Right ventricle myocardium superior (tissue), 1 donor: ENCODE measurements at regions not wholly inside any gene's neighbourhood (a gene's known extent, or its start where the extent isn't known, plus 50 kb on each side); places are given as distances from the start of the nearest gene placed in this dataset.

ENCODE experiments used
- ATAC-seq: fragments of 200-7000 bp; cut with Tn5 transposase; one replicate; pipeline ENCODE4 v1.9.1; 2020; ENCODE audit warnings: mild to moderate bottlenecking; ENCODE audit not compliant: poor library complexity
- DNase-seq: peaks from one replicate; pipeline ENCODE4 v3.0.0-alpha.2; 2020
- intact Hi-C: fragments of 100-400 bp; cut with DNase I; formaldehyde crosslinking; loops from one replicate; pipeline ENCODE4 v1.11.2; 2022
- donor health status: DM: no; HTN: yes; CAD: no; lungs with severe emphysema.

- no peak for DNase-seq
- intact Hi-C loops: loop anchor here (2.0 to 5.0 kb wide), 2 partner anchors 82 to 266 kb away; no protein-coding TSS in a partner anchor
- no peak for ATAC-seq
Observed at GRCh38 chr1:94329276-94329675, 88.9 kb upstream of the ABCD3 start.

- ATAC-seq: peak; percentile 51
- DNase-seq: peak; percentile 84
- intact Hi-C loops: loop anchor here (5.0 kb wide), 1 partner anchor 80 kb away; no protein-coding TSS in a partner anchor
Observed at GRCh38 chr1:94327001-94327690, 89.8 kb upstream of the ARHGAP29 start.

DNA sequence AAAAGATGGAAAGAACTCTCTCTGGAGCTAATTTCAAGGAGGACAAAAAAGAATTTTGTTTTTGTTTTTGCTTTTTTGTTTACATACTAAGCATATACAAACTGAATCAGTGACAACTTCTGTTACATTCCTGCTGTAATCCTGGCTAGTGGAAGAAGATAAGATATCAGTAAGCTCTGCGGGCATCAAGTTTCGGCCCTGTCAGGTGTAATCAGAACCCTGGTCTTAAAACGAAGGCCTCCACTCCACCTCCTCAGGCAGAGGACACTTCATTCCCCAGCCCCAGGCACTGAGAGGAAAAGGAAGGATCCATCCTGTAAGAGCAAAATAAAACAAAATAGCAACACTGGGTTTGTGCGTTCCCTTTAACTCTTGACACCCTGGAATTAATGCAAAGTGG lies 88.9 kb upstream of the ARHGAP29 start:
- DNase-seq: no peak
- intact Hi-C loops: loop anchor here (5.0 kb wide), 1 partner anchor 79 kb away; no protein-coding TSS in a partner anchor
- ATAC-seq: no peak

GRCh38 chr1:94325377-94326302 lies 88.3 kb upstream of the ARHGAP29 start:
- ATAC-seq (no peak), DNase-seq (no peak)
- intact Hi-C loops: loop anchor here (5.0 kb wide), 1 partner anchor 78 kb away; no protein-coding TSS in a partner anchor

DNA sequence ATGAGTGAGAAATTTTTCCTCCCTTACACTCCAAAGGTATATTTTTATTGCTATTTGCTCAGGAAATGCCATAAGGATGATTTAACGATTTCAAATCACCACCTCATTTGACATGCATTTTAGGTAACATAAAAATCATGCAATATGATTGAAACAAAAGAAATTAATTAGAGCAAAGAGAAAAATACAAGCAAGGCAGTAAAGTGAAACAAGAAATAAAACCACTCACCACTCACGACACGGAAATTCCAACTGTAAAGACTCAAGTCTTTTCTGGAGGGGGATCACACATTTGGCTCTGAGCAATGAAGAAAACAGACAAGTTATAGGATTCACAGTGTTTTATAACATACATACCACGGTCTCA lies 86.8 kb upstream of the ARHGAP29 start:
- ATAC-seq: no peak
- no peak for DNase-seq
- intact Hi-C loops: no loop called here

DNA sequence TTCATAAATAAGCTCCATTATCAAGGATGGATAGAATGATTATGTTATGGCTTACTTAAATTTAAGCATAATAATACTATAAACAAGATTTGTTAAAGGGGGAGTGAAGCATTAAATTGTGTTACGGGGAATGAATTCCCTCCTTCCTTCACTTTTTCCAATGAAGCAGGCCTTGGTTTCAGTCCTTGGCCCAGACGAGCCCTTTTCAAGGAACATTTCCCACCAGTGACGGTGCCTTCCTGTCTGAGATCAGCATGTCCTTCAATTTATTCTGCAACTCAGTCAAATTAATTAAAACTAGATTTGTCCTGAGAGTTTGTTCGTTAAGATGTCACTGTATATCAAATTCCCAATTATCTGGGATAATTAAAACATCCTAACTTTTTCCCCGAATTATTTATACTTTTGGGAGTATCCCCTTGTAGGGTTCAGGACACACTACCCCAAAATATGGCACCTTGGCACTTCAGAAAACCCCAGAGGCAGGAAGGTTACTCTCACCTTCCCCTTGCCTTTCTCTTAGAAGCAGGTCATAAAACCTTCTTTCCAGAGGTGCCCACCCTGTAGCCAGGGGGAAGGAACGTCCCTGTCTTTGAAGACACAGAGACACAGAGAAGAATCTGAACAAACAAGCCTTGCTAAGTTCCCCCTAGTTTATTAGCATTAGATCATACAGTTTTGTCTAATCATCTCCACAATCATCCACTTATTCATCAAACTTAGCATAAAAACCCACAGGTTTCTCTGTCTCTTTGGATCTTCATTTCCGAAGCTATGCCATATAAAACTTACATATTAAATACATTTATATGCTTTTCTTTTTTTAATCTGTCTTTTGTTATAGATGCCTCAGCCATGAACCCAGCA lies 86.2 kb upstream of the ARHGAP29 start:
- intact Hi-C loops: no loop called here
- ATAC-seq (no peak), DNase-seq (no peak)

- ATAC-seq (no peak), DNase-seq (no peak)
- intact Hi-C loops: no loop called here
Observed at GRCh38 chr1:94322696-94323095, 85.3 kb upstream of the ARHGAP29 start.

GRCh38 chr1:94321662-94322061 lies 84.3 kb upstream of the ARHGAP29 start:
- ATAC-seq (no peak), DNase-seq (no peak)
- intact Hi-C loops: no loop called here

DNA sequence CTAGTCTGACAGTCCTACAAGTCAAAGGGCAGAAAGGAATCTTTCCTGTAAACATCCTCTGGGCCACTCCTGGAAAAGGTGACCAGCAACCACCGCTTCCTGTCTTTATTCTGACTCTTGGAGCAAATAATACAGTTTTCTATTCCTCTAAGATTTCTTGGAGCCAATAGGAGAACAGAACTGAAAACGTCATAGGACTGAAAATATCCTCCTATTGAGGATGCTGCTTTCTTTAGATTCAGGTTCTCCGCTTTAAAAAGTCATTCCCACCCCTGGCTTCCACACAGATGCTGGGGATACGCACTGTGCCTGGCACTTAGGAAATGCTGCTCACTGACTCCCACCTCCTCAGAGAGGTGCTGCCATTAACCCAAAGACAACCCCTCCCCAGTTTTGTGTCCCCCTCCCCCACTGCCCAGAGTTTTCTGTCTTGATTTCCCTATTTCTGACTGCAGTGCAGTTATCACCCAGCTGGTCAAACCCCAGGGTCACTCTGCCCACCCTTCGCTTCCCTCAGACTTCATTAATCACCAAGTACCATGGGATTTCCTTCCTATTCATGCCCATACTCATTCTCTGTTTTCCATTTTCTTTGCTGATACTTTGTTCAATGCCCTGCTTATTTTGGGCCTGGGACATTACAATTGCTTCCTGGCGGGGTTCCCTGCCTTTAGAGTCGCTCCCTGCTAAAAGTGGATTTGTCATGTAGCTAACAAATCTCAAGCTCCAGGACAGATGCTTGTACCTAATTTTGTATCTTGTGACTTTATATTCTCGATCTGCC lies 82.1 kb upstream of the ARHGAP29 start:
- DNase-seq (no peak), ATAC-seq (no peak)
- intact Hi-C loops: no loop called here

GRCh38 chr1:94318505-94319030 lies 81.2 kb upstream of the ARHGAP29 start:
- intact Hi-C loops: no loop called here

GRCh38 chr1:94317790-94318188 lies 80.4 kb upstream of the ARHGAP29 start:
- intact Hi-C loops: no loop called here
- ATAC-seq (no peak), DNase-seq (no peak)

More at GRCh38 chr1:94318505-94319030, 81.2 kb upstream of the ARHGAP29 start:
- DNase-seq (no peak), ATAC-seq (no peak)

- ATAC-seq (no peak), DNase-seq (no peak)
- intact Hi-C loops: no loop called here
Observed at GRCh38 chr1:94316836-94317789, 79.7 kb upstream of the ARHGAP29 start.

- ATAC-seq (no peak), DNase-seq (no peak)
- intact Hi-C loops: no loop called here
Observed at GRCh38 chr1:94316183-94316582, 78.8 kb upstream of the ARHGAP29 start.

DNA sequence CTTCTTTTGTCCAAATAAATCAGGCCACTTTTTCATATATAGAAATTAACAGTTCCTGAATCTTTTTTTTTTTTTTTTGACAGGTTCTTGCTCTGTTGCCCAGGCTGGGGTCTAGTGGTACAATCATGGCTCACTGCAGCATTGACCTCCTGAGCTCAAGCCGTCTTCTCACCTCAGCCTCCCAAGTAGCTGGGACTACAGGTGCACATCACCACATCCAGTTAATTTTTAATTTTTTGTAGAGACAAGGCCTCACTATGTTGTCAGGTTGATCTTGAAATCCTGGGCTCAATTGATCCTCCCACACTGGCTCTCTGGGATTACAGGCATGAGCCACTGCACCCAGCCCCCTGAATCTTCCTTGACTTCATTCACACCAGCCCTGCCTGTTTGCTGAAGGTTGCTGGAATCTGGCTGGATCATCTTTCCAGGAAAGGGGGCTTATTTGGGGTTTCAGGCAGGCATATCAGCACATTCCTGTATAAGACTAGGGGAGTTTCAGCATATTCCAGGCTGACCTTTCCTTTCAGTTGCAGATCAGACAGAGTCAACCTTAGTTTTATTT lies 78.2 kb upstream of the ARHGAP29 start:
- intact Hi-C loops: no loop called here
- no peak for ATAC-seq
- no peak for DNase-seq

GRCh38 chr1:94314222-94314858 lies 77.0 kb upstream of the ARHGAP29 start:
- DNase-seq: no peak
- intact Hi-C loops: no loop called here
- ATAC-seq: no peak

GRCh38 chr1:94310570-94311270 lies 73.3 kb upstream of the ARHGAP29 start:
- ATAC-seq: no peak
- intact Hi-C loops: no loop called here
- DNase-seq: no peak
